MM.1S (cell line): ENCODE measurements at regions not wholly inside any gene's neighbourhood (a gene's known extent, or its start where the extent isn't known, plus 50 kb on each side); places are given as distances from the start of the nearest gene placed in this dataset.

Source experiments
- CTCF ChIP-seq: fragments of 300-600 bp; sonication (generic); IDR thresholded peaks from 2 replicates; pipeline ENCODE4 v1.5.1; 2016; ENCODE audit warnings: antibody characterized with exemption, low read length, mixed read lengths
- EZH2 ChIP-seq: fragments of 300-600 bp; sonication (generic); optimal IDR thresholded peaks from 2 replicates; pipeline ENCODE3; 2017; ENCODE audit warnings: low read depth, mild to moderate bottlenecking, antibody characterized with exemption, low read length, mixed read lengths
- EZH2phosphoT487 ChIP-seq: fragments of 300-600 bp; sonication (generic); IDR thresholded peaks from 2 replicates; pipeline ENCODE4 v1.6.1; 2018; ENCODE audit warnings: antibody characterized with exemption, low read length

- TF ChIP-seq CTCF (no peak), EZH2 (no peak), EZH2phosphoT487 (no peak)
These were observed 158.6 kb upstream of the CD180 start for GRCh38 chr5:67355120-67355713.
